GM12891 (cell line): ENCODE measurements at regions not wholly inside any gene's neighbourhood (a gene's known extent, or its start where the extent isn't known, plus 50 kb on each side); places are given as distances from the start of the nearest gene placed in this dataset.

ENCODE experiments used
- POLR2A ChIP-seq: IDR thresholded peaks from 2 replicates; pipeline ENCODE4 v1.6.1; 2011; ENCODE audit warnings: low read depth, low read length, control low read depth
- POLR2AphosphoS5 ChIP-seq: IDR thresholded peaks from 2 replicates; pipeline ENCODE4 v1.6.1; 2011; ENCODE audit warnings: low read depth, low read length, control low read depth
- SPI1 ChIP-seq: IDR thresholded peaks from 2 replicates; pipeline ENCODE4 v1.6.1; 2011; ENCODE audit warnings: low read depth, low read length, control low read depth
- TAF1 ChIP-seq: IDR thresholded peaks from 2 replicates; pipeline ENCODE4 v1.6.1; 2011; ENCODE audit warnings: low read depth, low read length, control low read depth

GRCh38 chr1:200260597-200261335 lies 149.1 kb downstream of the ZNF281 start:
- TF ChIP-seq SPI1 = no peak
- TF ChIP-seq POLR2A = no peak
- TF ChIP-seq POLR2AphosphoS5 = no peak
- no peak for TF ChIP-seq TAF1
